HG02884 (cell line): ENCODE measurements at regions not wholly inside any gene's neighbourhood (a gene's known extent, or its start where the extent isn't known, plus 50 kb on each side); places are given as distances from the start of the nearest gene placed in this dataset.

Source experiments
- ATAC-seq: cut with Tn5 transposase; IDR thresholded peaks from one replicate; pipeline ENCODE4 v1.9.1; 2021; ENCODE audit warnings: mild to moderate bottlenecking, moderate library complexity; ENCODE audit not compliant: unreplicated experiment

GRCh38 chr6:2384528-2384927, 139.1 kb upstream of the GMDS start:
- ATAC-seq: no peak

GRCh38 chr6:2381872-2382661, 136.7 kb upstream of the GMDS start:
- ATAC-seq: no peak

GRCh38 chr6:2378891-2379652, 133.7 kb upstream of the GMDS start:
- ATAC-seq: no peak

- ATAC-seq: no peak
Measured at GRCh38 chr6:2378046-2378657, 132.7 kb upstream of the GMDS start.

GRCh38 chr6:2376429-2377355, 131.3 kb upstream of the GMDS start:
- no peak for ATAC-seq

GRCh38 chr6:2375443-2375842, 130.0 kb upstream of the GMDS start:
- ATAC-seq: no peak

GRCh38 chr6:2369606-2370005, 124.2 kb upstream of the GMDS start:
- ATAC-seq: no peak

- ATAC-seq: no peak
Measured at GRCh38 chr6:2363211-2363610, 117.8 kb upstream of the GMDS start.

- ATAC-seq: no peak
Measured at GRCh38 chr6:2361195-2361594, 115.8 kb upstream of the GMDS start.

- no peak for ATAC-seq
Measured at GRCh38 chr6:2360716-2361115, 115.3 kb upstream of the GMDS start.

- no peak for ATAC-seq
Measured at GRCh38 chr6:2360126-2360525, 114.7 kb upstream of the GMDS start.

- no peak for ATAC-seq
Measured at GRCh38 chr6:2355150-2355549, 109.7 kb upstream of the GMDS start.

- no peak for ATAC-seq
Measured at GRCh38 chr6:2354138-2354491, 108.7 kb upstream of the GMDS start.

GRCh38 chr6:2353412-2354137, 108.2 kb upstream of the GMDS start:
- no peak for ATAC-seq

GRCh38 chr6:2351807-2352431, 106.5 kb upstream of the GMDS start:
- ATAC-seq: no peak

GRCh38 chr6:2351090-2351489, 105.7 kb upstream of the GMDS start:
- no peak for ATAC-seq

GRCh38 chr6:2346078-2346477, 100.7 kb upstream of the GMDS start:
- ATAC-seq: no peak

GRCh38 chr6:2344319-2344905, 99.0 kb upstream of the GMDS start:
- ATAC-seq: no peak

- no peak for ATAC-seq
Measured at GRCh38 chr6:2327591-2327990, 82.2 kb upstream of the GMDS start.
